MCF 10A (cell line): ENCODE measurements at regions not wholly inside any gene's neighbourhood (a gene's known extent, or its start where the extent isn't known, plus 50 kb on each side); places are given as distances from the start of the nearest gene placed in this dataset.
"Not testable (repeated sequence)": the region's sequence is repeated elsewhere in the genome, so short reads cannot be mapped to it uniquely, and the experiment has no call there.

ENCODE experiments used
- BruUV-seq: library from RNA; stranded (reverse); fragments of 400-500 nt; replicated peaks from 2 replicates; lab custom pipeline; 2021; lab: Mats Ljungman, UMichigan
- CTCF ChIA-PET: fragments of 300-600 bp; sonication (Branson Sonifier 250); formaldehyde crosslinking; extraction: SDS; loops from one replicate; lab custom pipeline; 2021; ENCODE audit warnings: antibody characterized with exemption, inconsistent platforms; lab: Yijun Ruan, JAX
- POLR2A ChIA-PET: fragments of 300-600, 350-650 bp; sonication (Branson Sonifier 250); formaldehyde crosslinking; extraction: SDS; loops from one replicate; lab custom pipeline; 2020; ENCODE audit warnings: antibody characterized with exemption, inconsistent platforms; lab: Yijun Ruan, JAX
- DNase-seq: peaks from one replicate; pipeline ENCODE4 v3.0.0-alpha.2; 2018; ENCODE audit not compliant: unreplicated experiment
- H3K27ac Mint-ChIP-seq: one replicate; pipeline ENCODE4 v1.8.0; 2022; ENCODE audit warnings: mild to moderate bottlenecking, low read depth, mixed read lengths; ENCODE audit not compliant: unreplicated experiment
- H3K27me3 Mint-ChIP-seq: one replicate; pipeline ENCODE4 v1.8.0; 2022; ENCODE audit warnings: mixed read lengths; ENCODE audit not compliant: insufficient read depth, unreplicated experiment
- H3K36me3 Mint-ChIP-seq: one replicate; pipeline ENCODE4 v1.8.0; 2022; ENCODE audit warnings: mild to moderate bottlenecking, moderate library complexity, mixed read lengths; ENCODE audit not compliant: insufficient read depth, unreplicated experiment
- H3K4me1 Mint-ChIP-seq: one replicate; pipeline ENCODE4 v1.8.0; 2022; ENCODE audit warnings: mixed read lengths; ENCODE audit not compliant: insufficient read depth, unreplicated experiment
- H3K4me3 Mint-ChIP-seq: one replicate; pipeline ENCODE4 v1.8.0; 2022; ENCODE audit warnings: mild to moderate bottlenecking, moderate library complexity, mixed read lengths; ENCODE audit not compliant: unreplicated experiment
- H3K9me3 Mint-ChIP-seq: one replicate; pipeline ENCODE4 v1.8.0; 2022; ENCODE audit warnings: mixed read lengths; ENCODE audit not compliant: unreplicated experiment
- CTCF ChIP-seq: fragments of 200-600 bp; IDR thresholded peaks from one replicate; pipeline ENCODE4 v1.8.0; 2022; ENCODE audit warnings: antibody characterized with exemption, mild to moderate bottlenecking; ENCODE audit not compliant: unreplicated experiment
- intact Hi-C: fragments of 100-400 bp; cut with micrococcal nuclease; formaldehyde crosslinking; loops from 2 replicates; pipeline ENCODE4 v1.14.1; 2022

- no TSS peak for BruUV-seq
- Mint-ChIP-seq H3K27me3 (no peaks in the 10 kb centered on the region), H3K4me1 (peaks cover 16% of the 10 kb centered on the region), H3K36me3 (peaks cover 26% of the 10 kb centered on the region), H3K9me3 (no peaks in the 10 kb centered on the region), H3K4me3 (no peak overlapping the region), H3K27ac (no peak overlapping the region)
- TF ChIP-seq CTCF = no peak
- CTCF ChIA-PET = no interaction called here
- POLR2A ChIA-PET = interaction anchor here (0.9 kb wide), 1 partner anchor 86 kb away, joined by 3 read pairs; no protein-coding TSS in a partner anchor
- peak; percentile 24 for DNase-seq
- intact Hi-C loops = no loop called here
These were observed 249.8 kb upstream of the UBASH3B start for GRCh38 chr11:122405547-122406341.

- Mint-ChIP-seq H3K36me3 (peaks cover 22% of the 10 kb centered on the region), H3K9me3 (no peaks in the 10 kb centered on the region), H3K4me3 (no peak overlapping the region), H3K4me1 (peaks cover 21% of the 10 kb centered on the region), H3K27me3 (no peaks in the 10 kb centered on the region), H3K27ac (no peak overlapping the region)
- intact Hi-C loops = no loop called here
- ChIA-PET CTCF (interaction anchor here (0.6 kb wide), 1 partner anchor 325 kb away, joined by 3 read pairs; no protein-coding TSS in a partner anchor), POLR2A (interaction anchor here (1.5 kb wide), 1 partner anchor 11 kb away, joined by 3 read pairs; no protein-coding TSS in a partner anchor)
- TF ChIP-seq CTCF = no peak
- no peak for DNase-seq
- BruUV-seq = no TSS peak
These were observed 251.0 kb upstream of the UBASH3B start for GRCh38 chr11:122404571-122404970.

GRCh38 chr11:122401581-122401980 lies 253.9 kb upstream of the UBASH3B start:
- H3K27me3 Mint-ChIP-seq, DNase-seq, BruUV-seq, H3K9me3 Mint-ChIP-seq, intact Hi-C loops, H3K4me3 Mint-ChIP-seq, CTCF ChIA-PET, H3K27ac Mint-ChIP-seq: not testable (repeated sequence)
- Mint-ChIP-seq H3K4me1 (peaks cover 30% of the 10 kb centered on the region), H3K36me3 (peaks cover 30% of the 10 kb centered on the region)
- POLR2A ChIA-PET = interaction anchor here (1.0 to 1.2 kb wide), 3 partner anchors 11 to 60 kb away, joined by 4 read pairs; no protein-coding TSS in a partner anchor

- Mint-ChIP-seq H3K4me1 (peaks cover 22% of the 10 kb centered on the region), H3K4me3 (no peak overlapping the region), H3K36me3 (peaks cover 35% of the 10 kb centered on the region), H3K9me3 (no peaks in the 10 kb centered on the region), H3K27me3 (no peaks in the 10 kb centered on the region), H3K27ac (peak overlapping the region; percentile 25)
- CTCF ChIA-PET = interaction anchor here (0.8 kb wide), 1 partner anchor 38 kb away, joined by 3 read pairs; no protein-coding TSS in a partner anchor
- TF ChIP-seq CTCF = no peak
- intact Hi-C loops = no loop called here
- no TSS peak for BruUV-seq
- no peak for DNase-seq
- POLR2A ChIA-PET = interaction anchor here (1.5 to 1.8 kb wide), 2 partner anchors 17 to 31 kb away, joined by 3 to 6 read pairs; no protein-coding TSS in a partner anchor
These were observed 256.1 kb upstream of the UBASH3B start for GRCh38 chr11:122399375-122399774.
